ENCODE measurements at regions not wholly inside any gene's neighbourhood (a gene's known extent, or its start where the extent isn't known, plus 50 kb on each side); places are given as distances from the start of the nearest gene placed in this dataset.
A peak's percentile ranks its signal among the peaks of the same experiment; 100 is the strongest.

- no peak for DNase-seq (ENCODE audit: low spot score)
Measured at GRCh38 chr9:1201901-1202300, 151.7 kb downstream of the DMRT2 start.

- DNase-seq (ENCODE audit: low spot score): no peak
Measured at GRCh38 chr9:1202512-1203280, 152.5 kb downstream of the DMRT2 start.

DNA sequence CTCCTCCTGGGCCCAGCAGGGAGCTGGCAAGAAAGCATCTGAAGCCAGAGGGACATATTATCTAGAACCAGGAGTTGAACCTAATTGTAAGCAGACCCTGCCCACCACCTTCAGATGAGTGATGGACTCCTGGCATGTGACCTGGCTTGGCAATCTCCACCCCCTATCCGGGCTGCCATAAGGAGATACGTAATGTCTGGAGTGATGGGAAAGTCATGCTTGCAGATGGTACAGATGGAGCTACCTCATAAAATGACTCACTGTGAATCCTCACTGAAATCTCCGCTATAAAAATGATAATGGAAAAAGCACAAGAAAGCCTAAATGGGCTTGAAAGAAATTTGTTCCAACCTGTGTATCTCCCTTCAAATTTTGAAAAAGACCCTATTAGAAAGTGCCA, 157.5 kb downstream of the DMRT2 start:
- DNase-seq (ENCODE audit: low spot score): no peak

DNA sequence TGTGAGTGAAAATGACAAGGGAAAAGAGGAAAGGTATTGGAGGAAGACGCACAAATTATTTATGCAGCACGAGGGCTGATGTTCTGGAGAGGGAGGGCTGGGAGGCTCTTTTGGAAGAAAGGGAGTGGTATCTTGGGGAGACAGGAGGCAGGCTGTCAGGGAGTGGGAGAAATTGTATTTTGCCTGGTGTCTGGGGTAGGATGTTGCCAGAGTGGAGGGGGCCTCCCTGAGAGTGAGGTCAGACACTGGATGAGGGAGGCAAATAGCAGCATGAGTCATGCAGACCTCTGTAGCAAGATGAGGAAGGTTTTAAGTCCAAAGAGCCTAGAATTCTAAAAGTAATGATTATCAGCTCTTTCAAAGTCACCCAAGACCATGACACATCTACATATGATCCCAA, 158.0 kb downstream of the DMRT2 start:
- no peak for DNase-seq (ENCODE audit: low spot score)

GRCh38 chr9:1210954-1211353, 160.8 kb downstream of the DMRT2 start:
- no peak for DNase-seq (ENCODE audit: low spot score)

- no peak for DNase-seq (ENCODE audit: low spot score)
Measured at GRCh38 chr9:1216532-1216931, 166.4 kb downstream of the DMRT2 start.

DNA sequence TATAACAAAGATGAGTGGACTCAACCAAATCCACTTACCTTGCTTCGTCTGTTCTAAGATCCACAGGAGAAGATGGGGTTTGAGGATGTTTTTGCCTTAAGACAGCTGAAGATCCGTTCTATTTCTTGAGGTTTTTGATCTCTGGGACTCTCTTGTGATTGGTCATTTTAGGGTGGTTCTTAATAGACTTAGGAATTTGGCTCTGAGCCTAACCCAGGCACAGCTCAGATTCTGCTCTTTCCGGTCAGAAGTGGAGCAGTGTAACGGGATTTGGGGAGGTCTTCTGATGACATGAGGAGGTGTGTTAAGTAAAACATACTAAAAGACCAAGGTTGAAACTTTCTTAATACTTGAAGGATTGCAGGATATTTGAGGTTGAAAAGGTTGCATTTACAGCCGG, 166.9 kb downstream of the DMRT2 start:
- DNase-seq (ENCODE audit: low spot score): no peak

- no peak for DNase-seq (ENCODE audit: low spot score)
Measured at GRCh38 chr9:1219284-1219683, 169.1 kb downstream of the DMRT2 start.

DNA sequence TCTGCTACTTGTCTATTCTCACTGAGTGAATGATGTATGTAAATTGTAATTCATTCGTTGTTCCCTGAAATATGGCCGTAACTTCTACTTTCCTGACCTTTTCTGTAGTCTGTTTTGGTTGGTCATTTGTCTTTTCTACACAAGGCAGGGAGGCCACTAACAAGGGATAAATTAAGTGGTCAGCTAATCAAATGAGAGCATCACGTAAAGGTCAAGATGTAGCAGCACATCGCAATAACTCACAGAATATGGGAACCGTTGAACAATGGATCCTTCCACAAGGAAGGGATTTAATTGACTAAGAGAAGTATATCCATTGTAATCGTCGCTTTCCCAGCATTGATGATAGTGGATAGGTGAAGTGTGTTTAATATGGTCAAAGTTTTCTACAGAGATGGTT, 171.1 kb downstream of the DMRT2 start:
- no peak for DNase-seq (ENCODE audit: low spot score)

DNA sequence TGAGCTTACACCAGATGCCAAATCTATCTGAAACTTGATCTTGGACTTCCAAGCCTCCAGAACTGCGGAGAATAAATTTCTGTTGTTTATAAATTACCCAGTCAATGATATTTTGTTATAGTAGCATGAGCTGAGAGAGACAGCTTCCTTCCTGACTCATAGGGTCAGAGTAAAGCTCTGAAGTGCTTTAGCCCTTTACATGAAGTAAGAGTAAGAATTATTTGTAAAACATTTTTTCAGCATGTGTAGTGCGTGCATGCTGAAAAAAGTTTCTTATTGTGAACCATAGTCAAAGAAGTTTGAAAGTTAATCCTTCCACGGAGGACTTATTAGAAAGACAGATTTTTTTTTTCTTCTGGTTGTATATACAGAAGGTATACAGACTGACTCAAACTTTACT, 172.4 kb downstream of the DMRT2 start:
- DNase-seq (ENCODE audit: low spot score): no peak

GRCh38 chr9:1231998-1232919, 182.1 kb downstream of the DMRT2 start:
- DNase-seq (ENCODE audit: low spot score): peak; percentile 20

- no peak for DNase-seq (ENCODE audit: low spot score)
Measured at GRCh38 chr9:1233568-1233967, 183.4 kb downstream of the DMRT2 start.

GRCh38 chr9:1235650-1236049, 185.5 kb downstream of the DMRT2 start:
- DNase-seq (ENCODE audit: low spot score): no peak

- no peak for DNase-seq (ENCODE audit: low spot score)
Measured at GRCh38 chr9:1236061-1236460, 185.9 kb downstream of the DMRT2 start.

DNA sequence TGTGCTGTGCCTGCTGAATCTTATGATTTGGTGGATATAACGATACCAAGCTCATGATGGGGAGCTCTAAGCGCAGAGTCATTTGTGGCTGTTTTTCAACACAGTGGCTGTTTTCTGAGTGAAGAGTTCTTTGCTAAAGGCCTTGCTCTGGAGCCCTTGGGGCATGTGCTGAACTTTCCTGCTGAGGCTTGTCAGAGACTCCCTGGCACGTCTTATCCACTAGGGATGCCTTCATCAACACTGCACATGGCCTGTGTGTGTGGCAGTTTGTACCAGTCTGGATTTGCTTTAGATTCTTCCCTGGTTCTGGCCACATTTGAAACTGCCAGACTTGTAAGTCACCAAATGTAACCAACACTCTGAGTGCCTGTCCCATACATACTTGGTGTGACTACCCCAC, 188.2 kb downstream of the DMRT2 start:
- DNase-seq (ENCODE audit: low spot score): no peak

DNA sequence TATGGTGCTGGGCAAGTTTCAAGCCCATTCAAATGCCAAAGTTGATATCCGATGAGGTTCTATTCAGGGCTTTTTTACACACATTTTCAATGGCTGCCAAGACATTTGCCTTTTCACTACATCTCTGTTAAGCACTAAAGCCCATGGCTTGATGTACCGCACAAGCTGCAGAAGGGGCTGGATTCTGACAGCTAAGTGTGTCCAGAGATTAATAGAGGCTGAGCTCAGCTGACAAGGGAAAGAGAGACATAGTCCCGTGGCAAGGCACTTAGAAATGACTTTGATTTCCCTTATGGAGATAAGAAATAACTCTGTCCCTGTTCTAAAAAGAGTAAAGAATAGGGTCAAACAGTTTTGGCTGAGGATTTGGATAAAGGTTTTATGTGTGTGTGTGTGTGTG, 198.6 kb downstream of the DMRT2 start:
- no peak for DNase-seq (ENCODE audit: low spot score)

DNA sequence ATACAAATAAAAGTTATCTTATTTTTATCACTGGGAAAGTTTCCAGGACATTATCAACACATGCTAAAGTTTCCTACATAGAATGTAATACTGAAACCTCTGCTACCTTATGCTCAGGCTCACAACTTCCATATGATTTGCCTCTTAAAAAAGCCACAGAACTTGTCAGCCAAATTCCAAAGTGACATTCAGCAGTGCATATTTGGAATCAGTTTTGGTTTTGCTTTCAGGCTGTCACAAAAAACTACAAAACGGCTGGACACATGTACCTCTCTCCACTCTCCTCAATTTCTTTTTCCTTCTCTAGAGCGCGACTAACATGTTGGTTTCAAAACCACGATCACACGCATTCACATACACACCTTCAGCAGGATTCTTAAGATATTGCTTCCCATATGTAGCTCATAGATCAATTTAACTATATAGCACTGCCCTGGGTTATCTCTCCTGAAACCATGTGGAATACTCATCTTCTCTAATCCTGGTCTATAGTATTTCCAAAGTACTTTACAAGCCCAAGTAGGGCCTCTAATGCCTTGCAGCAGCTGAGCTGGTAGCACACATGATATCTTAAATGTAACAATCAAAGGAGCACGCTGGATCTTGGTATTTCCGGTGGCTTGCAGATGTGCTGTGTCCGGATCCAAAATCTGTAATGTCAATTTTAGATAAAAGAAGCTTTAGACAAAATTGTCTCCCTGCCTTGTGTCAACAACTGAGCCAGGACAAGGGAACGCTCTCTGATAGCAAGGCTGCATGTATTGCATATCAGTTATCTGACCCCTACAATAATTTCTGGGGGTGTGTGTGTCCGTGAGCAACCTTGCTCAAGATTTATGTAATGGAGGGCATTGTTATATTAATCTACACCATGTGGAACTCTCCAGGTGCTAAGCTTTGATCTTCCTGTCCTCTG, 203.2 kb downstream of the DMRT2 start:
- no peak for DNase-seq (ENCODE audit: low spot score)

DNA sequence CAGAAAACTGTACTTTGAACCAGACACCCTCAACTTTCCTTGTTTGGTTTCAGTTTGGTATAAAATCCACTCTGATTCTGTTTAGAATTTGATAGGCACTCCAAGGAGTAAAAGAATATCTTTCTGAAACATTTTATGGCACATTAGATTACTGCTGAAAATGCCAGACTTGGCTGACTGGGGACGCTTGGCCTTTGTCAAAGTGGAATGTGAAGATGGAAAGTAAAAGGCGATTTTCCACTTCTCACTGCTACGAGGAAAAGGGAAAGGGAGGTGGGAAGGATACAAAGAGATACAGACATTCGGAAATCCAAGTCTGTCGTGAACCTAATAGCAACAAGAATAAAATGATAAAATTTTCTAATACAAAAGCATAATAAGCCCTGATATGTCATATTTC, 203.9 kb downstream of the DMRT2 start:
- no peak for DNase-seq (ENCODE audit: low spot score)

DNA sequence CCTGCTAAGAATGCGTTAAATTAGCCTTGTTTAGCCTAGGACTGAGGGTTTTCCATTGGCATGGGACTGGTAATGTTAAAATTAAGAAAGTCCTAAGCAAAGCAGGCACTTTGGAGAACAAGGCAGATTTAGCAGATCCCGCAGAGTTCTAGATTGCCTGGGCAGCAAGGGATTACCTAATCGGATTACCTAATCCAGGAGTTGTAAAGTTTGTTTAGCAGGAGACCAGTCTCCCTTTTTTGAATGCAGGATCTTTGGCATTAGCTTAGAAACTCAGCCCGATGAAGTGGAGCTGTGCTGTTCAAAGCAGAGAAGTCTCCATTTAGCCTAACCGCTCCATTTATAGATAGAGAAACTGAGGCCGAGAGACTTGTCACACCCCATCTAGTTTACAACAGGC, 206.0 kb downstream of the DMRT2 start:
- DNase-seq (ENCODE audit: low spot score): no peak

- no peak for DNase-seq (ENCODE audit: low spot score)
Measured at GRCh38 chr9:1261266-1261665, 211.1 kb downstream of the DMRT2 start.

- DNase-seq (ENCODE audit: low spot score): no peak
Measured at GRCh38 chr9:1261879-1262766, 212.0 kb downstream of the DMRT2 start.

All from hepatic stellate cell (primary cell).